GM23338 (cell line): ENCODE measurements at regions not wholly inside any gene's neighbourhood (a gene's known extent, or its start where the extent isn't known, plus 50 kb on each side); places are given as distances from the start of the nearest gene placed in this dataset.

Source experiments
- CTCF ChIP-seq, 2 experiments: fragments of 200-600 bp in 1 of 2; sonication (generic) in 1 of 2; conservative IDR thresholded peaks; 2 replicates each; pipeline versions ENCODE4 v1.5.1 to v1.6.1; 2016 to 2017; ENCODE audit warnings: antibody characterized with exemption in 2 of 2, low read depth in 2 of 2, mild to moderate bottlenecking in 2 of 2, moderate library complexity in 1 of 2
- EZH2 ChIP-seq: fragments of 200-600 bp; sonication (generic); IDR thresholded peaks from one replicate; pipeline ENCODE4 v1.8.0; 2017; ENCODE audit warnings: antibody characterized with exemption, mild to moderate bottlenecking, low read depth; ENCODE audit not compliant: unreplicated experiment
- EZH2phosphoT487 ChIP-seq: fragments of 200-600 bp; sonication (generic); IDR thresholded peaks from one replicate; pipeline ENCODE4 v1.8.1; 2018; ENCODE audit warnings: antibody characterized with exemption; ENCODE audit not compliant: unreplicated experiment
- JUNB ChIP-seq: IDR thresholded peaks from one replicate; pipeline ENCODE4 v1.6.1; 2016; ENCODE audit warnings: antibody characterized with exemption; ENCODE audit not compliant: unreplicated experiment
- POLR2AphosphoS5 ChIP-seq: IDR thresholded peaks from 2 replicates; pipeline ENCODE4 v1.6.1; 2016; ENCODE audit warnings: antibody characterized with exemption, low read depth
- TF ChIP-seq, protein P1 (sequence below): IDR thresholded peaks from 2 replicates; pipeline ENCODE4 v1.6.1; 2016; ENCODE audit warnings: antibody characterized with exemption

GRCh38 chr9:68619072-68619471 lies 78.4 kb upstream of the TMEM252 start:
- TF ChIP-seq CTCF (conservative IDR thresholded peaks at IDR 0.05; ENCODE audit: low read depth in 2 of 2) (no peak), EZH2phosphoT487 (no peak), EZH2 (no peak), POLR2AphosphoS5 (no peak), JUNB (no peak)
- TF ChIP-seq, protein P1, sequence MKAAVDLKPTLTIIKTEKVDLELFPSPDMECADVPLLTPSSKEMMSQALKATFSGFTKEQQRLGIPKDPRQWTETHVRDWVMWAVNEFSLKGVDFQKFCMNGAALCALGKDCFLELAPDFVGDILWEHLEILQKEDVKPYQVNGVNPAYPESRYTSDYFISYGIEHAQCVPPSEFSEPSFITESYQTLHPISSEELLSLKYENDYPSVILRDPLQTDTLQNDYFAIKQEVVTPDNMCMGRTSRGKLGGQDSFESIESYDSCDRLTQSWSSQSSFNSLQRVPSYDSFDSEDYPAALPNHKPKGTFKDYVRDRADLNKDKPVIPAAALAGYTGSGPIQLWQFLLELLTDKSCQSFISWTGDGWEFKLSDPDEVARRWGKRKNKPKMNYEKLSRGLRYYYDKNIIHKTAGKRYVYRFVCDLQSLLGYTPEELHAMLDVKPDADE, result no peak
